IMR-90 (cell line): ENCODE measurements at regions not wholly inside any gene's neighbourhood (a gene's known extent, or its start where the extent isn't known, plus 50 kb on each side); places are given as distances from the start of the nearest gene placed in this dataset.

Experiments
- ATAC-seq: fragments of 200-7000 bp; cut with Tn5 transposase; 2 replicates; pipeline ENCODE4 v1.9.1; 2020; ENCODE audit warnings: low read depth, mild to moderate bottlenecking, moderate library complexity
- BruUV-seq: library from RNA; stranded (reverse); fragments of 400-500 nt; replicated peaks from 2 replicates; lab custom pipeline; 2021; lab: Mats Ljungman, UMichigan
- CTCF ChIA-PET: fragments of 300-600 bp; formaldehyde crosslinking; extraction: SDS; loops from one replicate; lab custom pipeline; 2021; ENCODE audit warnings: antibody characterized with exemption; lab: Yijun Ruan, JAX
- POLR2A ChIA-PET: fragments of 300-600 bp; sonication (Branson Sonifier 250); formaldehyde crosslinking; loops from one replicate; lab custom pipeline; 2022; ENCODE audit warnings: antibody characterized with exemption; ENCODE audit not compliant: unreplicated experiment; lab: Charles Lee
- DNase-seq: peaks from one replicate; pipeline ENCODE4 v3.0.0; 2013
- H2AFZ ChIP-seq: replicated peaks from 2 replicates; pipeline ENCODE3; 2013; ENCODE audit warnings: low read length, mild to moderate bottlenecking; ENCODE audit not compliant: poor library complexity
- H2AK5ac ChIP-seq: 2 replicates; pipeline ENCODE4 v1.6.1; 2013; ENCODE audit warnings: low read depth, low read length, inconsistent platforms
- H2AK9ac ChIP-seq: replicated peaks from 2 replicates; pipeline ENCODE3; 2013; ENCODE audit warnings: mild to moderate bottlenecking, low read depth, low read length, moderate library complexity; ENCODE audit not compliant: poor library complexity
- H2BK120ac ChIP-seq: 2 replicates; pipeline ENCODE4 v1.6.1; 2013; ENCODE audit warnings: low read depth, low read length, inconsistent platforms
- H2BK15ac ChIP-seq: 3 replicates; pipeline ENCODE4 v1.6.1; 2013; ENCODE audit warnings: low read depth, low read length, inconsistent platforms
- H2BK20ac ChIP-seq: 2 replicates; pipeline ENCODE4 v1.6.1; 2013; ENCODE audit warnings: low read depth, mild to moderate bottlenecking, inconsistent platforms, low read length, moderate library complexity
- H2BK5ac ChIP-seq: 2 replicates; pipeline ENCODE4 v1.6.1; 2013; ENCODE audit warnings: mild to moderate bottlenecking, low read depth, low read length, inconsistent platforms; ENCODE audit not compliant: poor library complexity, severe bottlenecking
- H3K14ac ChIP-seq: replicated peaks from 2 replicates; pipeline ENCODE4 v1.6.1; 2013; ENCODE audit warnings: low read depth, low read length, inconsistent platforms
- H3K18ac ChIP-seq: 2 replicates; pipeline ENCODE4 v1.6.1; 2013; ENCODE audit warnings: low read depth, low read length, control low read depth
- H3K23ac ChIP-seq: 2 replicates; pipeline ENCODE4 v1.6.1; 2013; ENCODE audit warnings: low read depth, low read length, inconsistent platforms
- H3K27ac ChIP-seq: 2 replicates; pipeline ENCODE4 v1.5.1; 2013; ENCODE audit warnings: mild to moderate bottlenecking, control low read depth, low read length; ENCODE audit not compliant: insufficient read depth
- H3K27me3 ChIP-seq: 2 replicates; pipeline ENCODE4 v1.6.1; 2013; ENCODE audit warnings: low read length; ENCODE audit not compliant: control insufficient read depth, insufficient read depth
- H3K36me3 ChIP-seq: 2 replicates; pipeline ENCODE4 v1.6.1; 2013; ENCODE audit warnings: low read length, mixed read lengths; ENCODE audit not compliant: control insufficient read depth, insufficient read depth
- H3K4ac ChIP-seq: 2 replicates; pipeline ENCODE4 v1.6.1; 2013; ENCODE audit warnings: low read depth, low read length, inconsistent platforms
- H3K4me1 ChIP-seq: 2 replicates; pipeline ENCODE4 v1.6.1; 2013; ENCODE audit warnings: low read length, mixed read lengths; ENCODE audit not compliant: control insufficient read depth, insufficient read depth
- H3K4me2 ChIP-seq: 2 replicates; pipeline ENCODE4 v1.6.1; 2013; ENCODE audit warnings: low read depth, mild to moderate bottlenecking, control low read depth, low read length, moderate library complexity
- H3K4me3 ChIP-seq: 2 replicates; pipeline ENCODE4 v1.5.1; 2013; ENCODE audit warnings: low read depth, mild to moderate bottlenecking, control low read depth, low read length, moderate library complexity; ENCODE audit not compliant: insufficient read depth
- H3K56ac ChIP-seq: 2 replicates; pipeline ENCODE4 v1.6.1; 2013; ENCODE audit warnings: low read length, inconsistent platforms; ENCODE audit not compliant: insufficient read depth; ENCODE audit errors: extremely low read depth
- H3K79me1 ChIP-seq, 2 experiments: 2 replicates each; pipeline ENCODE4 v1.6.1; 2013; ENCODE audit warnings: low read length in 2 of 2, inconsistent platforms in 1 of 2, low read depth in 1 of 2
- H3K9ac ChIP-seq: 2 replicates; pipeline ENCODE4 v1.6.1; 2013; ENCODE audit warnings: low read depth, low read length, control low read depth
- H3K9me1 ChIP-seq: 2 replicates; pipeline ENCODE4 v1.6.1; 2013; ENCODE audit warnings: low read length, inconsistent platforms; ENCODE audit not compliant: insufficient read depth
- H3K9me3 ChIP-seq: 2 replicates; pipeline ENCODE4 v1.6.1; 2013; ENCODE audit warnings: low read length; ENCODE audit not compliant: control insufficient read depth, insufficient read depth
- H4K20me1 ChIP-seq: 2 replicates; pipeline ENCODE4 v1.6.1; 2013; ENCODE audit warnings: low read length, inconsistent platforms; ENCODE audit not compliant: insufficient read depth
- H4K5ac ChIP-seq: 2 replicates; pipeline ENCODE4 v1.6.1; 2013; ENCODE audit warnings: mild to moderate bottlenecking, low read depth, low read length, control low read depth
- H4K8ac ChIP-seq, 2 experiments: 2 replicates each; pipeline ENCODE4 v1.6.1; 2013; ENCODE audit warnings: low read depth in 2 of 2, low read length in 2 of 2, control low read depth in 1 of 2, inconsistent platforms in 1 of 2
- H4K91ac ChIP-seq: 2 replicates; pipeline ENCODE4 v1.6.1; 2013; ENCODE audit warnings: low read depth, low read length, inconsistent platforms; ENCODE audit not compliant: insufficient read depth
- CEBPB ChIP-seq: IDR thresholded peaks from 2 replicates; pipeline ENCODE4 v1.6.1; 2012; ENCODE audit warnings: low read depth, low read length, improper control_type of control experiment
- ELK1 ChIP-seq: fragments of 150-350 bp; IDR thresholded peaks from 2 replicates; pipeline ENCODE4 v1.6.1; 2016; ENCODE audit warnings: low read depth, mild to moderate bottlenecking, low read length, moderate library complexity, borderline replicate concordance
- FOS ChIP-seq: fragments of 150-350 bp; IDR thresholded peaks from 2 replicates; pipeline ENCODE4 v1.6.1; 2016; ENCODE audit warnings: low read depth, low read length
- MXI1 ChIP-seq: IDR thresholded peaks from 2 replicates; pipeline ENCODE4 v1.6.1; 2012; ENCODE audit warnings: low read depth, mild to moderate bottlenecking, low read length, moderate library complexity, borderline replicate concordance
- RAD21 ChIP-seq: IDR thresholded peaks from 2 replicates; pipeline ENCODE4 v1.6.1; 2012; ENCODE audit warnings: low read length, improper control_type of control experiment
- RCOR1 ChIP-seq: IDR thresholded peaks from 2 replicates; pipeline ENCODE4 v1.6.1; 2012; ENCODE audit warnings: mild to moderate bottlenecking, low read length, improper control_type of control experiment; ENCODE audit not compliant: insufficient replicate concordance
- RFX5 ChIP-seq: IDR thresholded peaks from 2 replicates; pipeline ENCODE4 v1.8.0; 2012; ENCODE audit warnings: low read depth, mild to moderate bottlenecking, low read length, moderate library complexity
- WGBS, 2 experiments: methylation state at CpG; one replicate each; pipeline versions ENCODE4 v1.1.5 to v1.1.7; 2013; ENCODE audit warnings: missing lambda C conversion rate in 2 of 2; ENCODE audit not compliant: insufficient read length in 1 of 2; ENCODE audit errors: extremely low coverage in 2 of 2; 5-methylcytosine and 5-hydroxymethylcytosine counted together
- dilution Hi-C: fragments of 300-500 bp; cut with HindIII; formaldehyde crosslinking; loops from one replicate; pipeline ENCODE4 v1.14.3; 2018; ENCODE audit warnings: low sequenced_read_pairs; ENCODE audit not compliant: unreplicated experiment
- in situ Hi-C: fragments of 300-500 bp; cut with MboI; formaldehyde crosslinking; loops from 3 replicates; pipeline ENCODE4 v1.14.3; 2019; ENCODE audit warnings: low sequenced_read_pairs, inconsistent platforms, mixed read lengths
- intact Hi-C: fragments of 100-400 bp; cut with micrococcal nuclease; formaldehyde crosslinking; loops from 2 replicates; pipeline ENCODE4 v1.10.0; 2022

- Histone ChIP-seq H3K27ac (no peak overlapping the region), H2AFZ (no peak overlapping the region), H3K27me3 (no peaks in the 10 kb centered on the region), H3K18ac (no peak overlapping the region), H4K5ac (no peak overlapping the region), H3K56ac (no peak overlapping the region), H3K4me1 (no peaks in the 10 kb centered on the region), H2BK20ac (no peak overlapping the region), H3K4ac (no peak overlapping the region), H2BK120ac (no peak overlapping the region), H4K91ac (no peak overlapping the region), H2BK15ac (no peak overlapping the region), H4K20me1 (no peaks in the 10 kb centered on the region), H3K4me2 (no peak overlapping the region), H3K36me3 (no peaks in the 10 kb centered on the region), H2AK9ac (no peak overlapping the region), H3K23ac (no peak overlapping the region), H3K14ac (no peak overlapping the region), H2BK5ac (no peak overlapping the region), H3K9me1 (no peaks in the 10 kb centered on the region), H3K9ac (no peak overlapping the region), H2AK5ac (no peak overlapping the region), H3K4me3 (no peak overlapping the region), H3K9me3 (peaks cover 6% of the 10 kb centered on the region), H4K8ac (no peak overlapping the region), H3K79me1 (no peaks in the 10 kb centered on the region)
- ChIA-PET POLR2A (no interaction called here), CTCF (no interaction called here)
- DNase-seq: no peak
- 0% methylated on average over 1 of the region's 1 CpG; no CpG with 5 or more reads in 1 of the 2 experiments for WGBS, 2 experiments
- ATAC-seq: no peak
- TF ChIP-seq MXI1: no peak
- TF ChIP-seq RAD21: no peak
- TF ChIP-seq RCOR1: no peak
- TF ChIP-seq CEBPB: no peak
- no peak for TF ChIP-seq RFX5
- no peak for TF ChIP-seq FOS
- TF ChIP-seq ELK1: no peak
- BruUV-seq: no TSS peak
- in situ Hi-C loops: no loop called here
- dilution Hi-C loops: no loop called here
- intact Hi-C loops: no loop called here
These were observed 1415.1 kb upstream of the PRMT6 start for GRCh38 chr1:105641407-105641806.
